ENCODE measurements at regions not wholly inside any gene's neighbourhood (a gene's known extent, or its start where the extent isn't known, plus 50 kb on each side); places are given as distances from the start of the nearest gene placed in this dataset.

- ChIA-PET CTCF (no interaction called here), POLR2A (no interaction called here)
Measured at GRCh38 chr3:5727743-5728484, 540.4 kb downstream of the EDEM1 start.

GRCh38 chr3:5729852-5730251 is 542.3 kb downstream of the EDEM1 start:
- POLR2A ChIA-PET, result no interaction called here

GRCh38 chr3:5731100-5731499 is 543.6 kb downstream of the EDEM1 start:
- POLR2A ChIA-PET, result no interaction called here
- CTCF ChIA-PET, result no interaction called here

More at GRCh38 chr3:5729852-5730251, 542.3 kb downstream of the EDEM1 start:
- CTCF ChIA-PET, result no interaction called here

GRCh38 chr3:5732081-5732480 is 544.6 kb downstream of the EDEM1 start:
- POLR2A ChIA-PET, result no interaction called here
- CTCF ChIA-PET, result no interaction called here

GRCh38 chr3:5733995-5734394 is 546.5 kb downstream of the EDEM1 start:
- CTCF ChIA-PET, result no interaction called here
- POLR2A ChIA-PET, result no interaction called here

GRCh38 chr3:5735896-5736295 is 548.4 kb downstream of the EDEM1 start:
- CTCF ChIA-PET, result no interaction called here
- POLR2A ChIA-PET, result no interaction called here

GRCh38 chr3:5739299-5739935 is 551.9 kb downstream of the EDEM1 start:
- ChIA-PET CTCF (no interaction called here), POLR2A (no interaction called here)

GRCh38 chr3:5739949-5740348 is 552.4 kb downstream of the EDEM1 start:
- CTCF ChIA-PET, result no interaction called here
- POLR2A ChIA-PET, result no interaction called here

- ChIA-PET CTCF (no interaction called here), POLR2A (no interaction called here)
Measured at GRCh38 chr3:5741017-5741416, 553.5 kb downstream of the EDEM1 start.

- ChIA-PET POLR2A (no interaction called here), CTCF (no interaction called here)
Measured at GRCh38 chr3:5750091-5750490, 562.6 kb downstream of the EDEM1 start.

GRCh38 chr3:5750874-5751640 is 563.5 kb downstream of the EDEM1 start:
- ChIA-PET CTCF (no interaction called here), POLR2A (no interaction called here)

GRCh38 chr3:5754602-5755001 is 567.1 kb downstream of the EDEM1 start:
- ChIA-PET CTCF (no interaction called here), POLR2A (no interaction called here)

- ChIA-PET POLR2A (no interaction called here), CTCF (no interaction called here)
Measured at GRCh38 chr3:5756443-5756842, 568.9 kb downstream of the EDEM1 start.

GRCh38 chr3:5757213-5757804 is 569.8 kb downstream of the EDEM1 start:
- CTCF ChIA-PET, result no interaction called here
- POLR2A ChIA-PET, result no interaction called here

- CTCF ChIA-PET, result no interaction called here
- POLR2A ChIA-PET, result no interaction called here
Measured at GRCh38 chr3:5758699-5759098, 571.2 kb downstream of the EDEM1 start.

GRCh38 chr3:5762506-5762905 is 575.0 kb downstream of the EDEM1 start:
- ChIA-PET CTCF (no interaction called here), POLR2A (no interaction called here)

GRCh38 chr3:5766848-5767247 is 579.3 kb downstream of the EDEM1 start:
- ChIA-PET CTCF (no interaction called here), POLR2A (no interaction called here)

GRCh38 chr3:5767304-5767703 is 579.8 kb downstream of the EDEM1 start:
- POLR2A ChIA-PET, result no interaction called here
- CTCF ChIA-PET, result no interaction called here

- CTCF ChIA-PET, result no interaction called here
- POLR2A ChIA-PET, result no interaction called here
Measured at GRCh38 chr3:5768281-5768945, 580.9 kb downstream of the EDEM1 start.

GRCh38 chr3:5769825-5770224 is 582.3 kb downstream of the EDEM1 start:
- CTCF ChIA-PET, result no interaction called here

GRCh38 chr3:5774337-5774736 is 586.8 kb downstream of the EDEM1 start:
- POLR2A ChIA-PET, result no interaction called here
- CTCF ChIA-PET, result no interaction called here

More at GRCh38 chr3:5769825-5770224, 582.3 kb downstream of the EDEM1 start:
- POLR2A ChIA-PET, result no interaction called here

Measured in activated CD8-positive, alpha-beta memory T cell treated with anti-CD3 and anti-CD28 coated beads for 36 hours (primary cell).